ENCODE measurements at regions not wholly inside any gene's neighbourhood (a gene's known extent, or its start where the extent isn't known, plus 50 kb on each side); places are given as distances from the start of the nearest gene placed in this dataset.
"Not testable (repeated sequence)": the region's sequence is repeated elsewhere in the genome, so short reads cannot be mapped to it uniquely, and the experiment has no call there.

GRCh38 chr18:75846321-75846720 lies 418.8 kb upstream of the SMIM21 start:
- WGBS: 82% methylated on average over 3 of the region's 3 CpGs
- DNase-seq (ENCODE audit: low spot score in 2 of 2): no peak
- Histone ChIP-seq H3K4me3 (no peak overlapping the region), H3K27me3 (no peaks in the 10 kb centered on the region), H3K4me1 (no peaks in the 10 kb centered on the region), H3K9me3 (no peaks in the 10 kb centered on the region), H3K27ac (no peak overlapping the region), H3K36me3 (no peaks in the 10 kb centered on the region)
- TF ChIP-seq CTCF (IDR thresholded peaks at IDR 0.05) (no peak), EP300 (IDR thresholded peaks at IDR 0.05) (no peak), POLR2AphosphoS5 (IDR thresholded peaks at IDR 0.05) (no peak)

GRCh38 chr18:75845413-75845812 lies 417.9 kb upstream of the SMIM21 start:
- H3K4me3 ChIP-seq: no peak overlapping the region
- H3K4me1 ChIP-seq: no peaks in the 10 kb centered on the region
- H3K27ac ChIP-seq: no peak overlapping the region
- WGBS: 96% methylated on average over 3 of the region's 3 CpGs
- no peaks in the 10 kb centered on the region for H3K9me3 ChIP-seq
- no peak for DNase-seq (ENCODE audit: low spot score in 2 of 2)
- TF ChIP-seq EP300 (IDR thresholded peaks at IDR 0.05) (no peak), POLR2A (IDR thresholded peaks at IDR 0.05) (no peak), POLR2AphosphoS5 (IDR thresholded peaks at IDR 0.05) (no peak), CTCF (IDR thresholded peaks at IDR 0.05) (no peak)
- H3K36me3 ChIP-seq: no peaks in the 10 kb centered on the region
- H3K27me3 ChIP-seq: no peaks in the 10 kb centered on the region

- Histone ChIP-seq H3K4me1 (no peaks in the 10 kb centered on the region), H3K4me3 (no peak overlapping the region), H3K27ac (no peak overlapping the region), H3K27me3 (no peaks in the 10 kb centered on the region), H3K9me3 (no peaks in the 10 kb centered on the region), H3K36me3 (no peaks in the 10 kb centered on the region)
- DNase-seq (ENCODE audit: low spot score in 2 of 2): no peak
- 88% methylated on average over 3 of the region's 3 CpGs for WGBS
- TF ChIP-seq POLR2AphosphoS5 (IDR thresholded peaks at IDR 0.05) (no peak), CTCF (IDR thresholded peaks at IDR 0.05) (no peak), POLR2A (IDR thresholded peaks at IDR 0.05) (no peak), EP300 (IDR thresholded peaks at IDR 0.05) (no peak)
These were observed 416.6 kb upstream of the SMIM21 start for GRCh38 chr18:75844146-75844545.

GRCh38 chr18:75840131-75840530 lies 412.6 kb upstream of the SMIM21 start:
- no peak overlapping the region for H3K27ac ChIP-seq
- no peak overlapping the region for H3K4me3 ChIP-seq
- DNase-seq (ENCODE audit: low spot score in 2 of 2): no peak
- TF ChIP-seq CTCF (IDR thresholded peaks at IDR 0.05) (no peak), POLR2A (IDR thresholded peaks at IDR 0.05) (no peak), EP300 (IDR thresholded peaks at IDR 0.05) (no peak), POLR2AphosphoS5 (IDR thresholded peaks at IDR 0.05) (no peak)
- H3K27me3 ChIP-seq: no peaks in the 10 kb centered on the region
- no peaks in the 10 kb centered on the region for H3K4me1 ChIP-seq
- H3K36me3 ChIP-seq: no peaks in the 10 kb centered on the region
- no peaks in the 10 kb centered on the region for H3K9me3 ChIP-seq
- 90% methylated on average over 4 of the region's 4 CpGs for WGBS

GRCh38 chr18:75839686-75840085 lies 412.2 kb upstream of the SMIM21 start:
- H3K4me3 ChIP-seq, H3K36me3 ChIP-seq, H3K27ac ChIP-seq: not testable (repeated sequence)

GRCh38 chr18:75839041-75839440 lies 411.5 kb upstream of the SMIM21 start:
- H3K27ac ChIP-seq: no peak overlapping the region
- no peaks in the 10 kb centered on the region for H3K9me3 ChIP-seq
- no peak for DNase-seq (ENCODE audit: low spot score in 2 of 2)
- no peak for TF ChIP-seq POLR2A (IDR thresholded peaks at IDR 0.05)
- no peak for TF ChIP-seq CTCF (IDR thresholded peaks at IDR 0.05)
- no peak for TF ChIP-seq POLR2AphosphoS5 (IDR thresholded peaks at IDR 0.05)
- TF ChIP-seq EP300 (IDR thresholded peaks at IDR 0.05): no peak
- no peaks in the 10 kb centered on the region for H3K27me3 ChIP-seq
- H3K36me3 ChIP-seq: no peaks in the 10 kb centered on the region
- 89% methylated on average over 6 of the region's 6 CpGs for WGBS
- H3K4me1 ChIP-seq: no peaks in the 10 kb centered on the region
- H3K4me3 ChIP-seq: no peak overlapping the region

More at GRCh38 chr18:75839686-75840085, 412.2 kb upstream of the SMIM21 start:
- not testable (repeated sequence) for H3K27me3 ChIP-seq; H3K4me1 ChIP-seq; H3K9me3 ChIP-seq; DNase-seq (ENCODE audit: low spot score in 2 of 2)
- WGBS: 50% methylated on average over 1 of the region's 2 CpGs

Data from suprapubic skin (tissue), 4 donors.